ENCODE measurements at regions not wholly inside any gene's neighbourhood (a gene's known extent, or its start where the extent isn't known, plus 50 kb on each side); places are given as distances from the start of the nearest gene placed in this dataset.

DNA sequence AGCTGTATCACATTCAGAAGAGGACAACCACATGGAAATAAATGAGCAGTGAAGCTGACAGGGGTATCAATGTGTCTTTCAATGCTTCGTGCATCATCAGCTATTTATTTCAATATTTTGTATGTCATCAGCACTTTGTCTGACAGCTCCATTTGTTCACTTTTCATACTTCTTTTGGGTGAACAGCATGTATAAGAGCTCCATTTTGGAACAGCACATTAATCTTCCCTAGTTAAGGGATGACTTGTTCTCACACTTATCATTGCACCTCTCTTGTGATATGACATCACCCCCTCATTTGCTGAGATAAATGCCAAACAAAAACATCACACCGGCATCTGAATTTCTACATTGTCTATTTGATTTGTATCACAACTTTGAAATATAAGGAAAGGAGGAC lies 190.6 kb upstream of the SAMSN1 start:
- Histone ChIP-seq H3K9me3 (no peaks in the 10 kb centered on the region), H3K4me3 (ENCODE audit: low read depth in 1 of 2, low read length in 1 of 2) (no peak overlapping the region), H3K27me3 (no peaks in the 10 kb centered on the region), H3K27ac (no peak overlapping the region), H3K36me3 (no peaks in the 10 kb centered on the region), H3K4me1 (ENCODE audit: control insufficient read depth in 1 of 2, insufficient read depth in 1 of 2, low read depth in 1 of 2, low read length in 1 of 2) (no peaks in the 10 kb centered on the region)
- TF ChIP-seq, protein P1, sequence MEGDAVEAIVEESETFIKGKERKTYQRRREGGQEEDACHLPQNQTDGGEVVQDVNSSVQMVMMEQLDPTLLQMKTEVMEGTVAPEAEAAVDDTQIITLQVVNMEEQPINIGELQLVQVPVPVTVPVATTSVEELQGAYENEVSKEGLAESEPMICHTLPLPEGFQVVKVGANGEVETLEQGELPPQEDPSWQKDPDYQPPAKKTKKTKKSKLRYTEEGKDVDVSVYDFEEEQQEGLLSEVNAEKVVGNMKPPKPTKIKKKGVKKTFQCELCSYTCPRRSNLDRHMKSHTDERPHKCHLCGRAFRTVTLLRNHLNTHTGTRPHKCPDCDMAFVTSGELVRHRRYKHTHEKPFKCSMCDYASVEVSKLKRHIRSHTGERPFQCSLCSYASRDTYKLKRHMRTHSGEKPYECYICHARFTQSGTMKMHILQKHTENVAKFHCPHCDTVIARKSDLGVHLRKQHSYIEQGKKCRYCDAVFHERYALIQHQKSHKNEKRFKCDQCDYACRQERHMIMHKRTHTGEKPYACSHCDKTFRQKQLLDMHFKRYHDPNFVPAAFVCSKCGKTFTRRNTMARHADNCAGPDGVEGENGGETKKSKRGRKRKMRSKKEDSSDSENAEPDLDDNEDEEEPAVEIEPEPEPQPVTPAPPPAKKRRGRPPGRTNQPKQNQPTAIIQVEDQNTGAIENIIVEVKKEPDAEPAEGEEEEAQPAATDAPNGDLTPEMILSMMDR (IDR thresholded peaks at IDR 0.05): no peak

DNA sequence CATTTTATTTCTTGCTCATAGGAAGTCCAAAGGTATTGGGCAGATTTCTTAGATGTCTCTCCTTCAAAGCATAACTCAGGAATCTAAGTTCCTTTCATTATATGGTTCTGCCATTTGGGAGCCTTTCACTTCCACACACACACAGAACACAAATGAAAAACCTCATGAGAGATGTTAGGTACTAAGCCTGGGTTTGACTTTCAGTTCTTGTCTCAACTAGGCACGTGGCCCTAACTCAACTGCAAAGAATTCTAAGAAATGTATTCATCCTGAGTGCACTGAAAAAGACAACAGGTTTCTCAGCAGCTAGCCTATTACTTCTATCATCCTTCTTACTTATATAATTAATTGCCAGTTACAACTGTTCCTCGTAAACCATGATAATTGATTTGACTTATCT lies 190.0 kb upstream of the SAMSN1 start:
- Histone ChIP-seq H3K36me3 (no peaks in the 10 kb centered on the region), H3K4me1 (ENCODE audit: control insufficient read depth in 1 of 2, insufficient read depth in 1 of 2, low read depth in 1 of 2, low read length in 1 of 2) (no peaks in the 10 kb centered on the region), H3K27ac (no peak overlapping the region), H3K9me3 (no peaks in the 10 kb centered on the region), H3K4me3 (ENCODE audit: low read depth in 1 of 2, low read length in 1 of 2) (no peak overlapping the region), H3K27me3 (no peaks in the 10 kb centered on the region)
- TF ChIP-seq, protein P1 (IDR thresholded peaks at IDR 0.05): no peak

DNA sequence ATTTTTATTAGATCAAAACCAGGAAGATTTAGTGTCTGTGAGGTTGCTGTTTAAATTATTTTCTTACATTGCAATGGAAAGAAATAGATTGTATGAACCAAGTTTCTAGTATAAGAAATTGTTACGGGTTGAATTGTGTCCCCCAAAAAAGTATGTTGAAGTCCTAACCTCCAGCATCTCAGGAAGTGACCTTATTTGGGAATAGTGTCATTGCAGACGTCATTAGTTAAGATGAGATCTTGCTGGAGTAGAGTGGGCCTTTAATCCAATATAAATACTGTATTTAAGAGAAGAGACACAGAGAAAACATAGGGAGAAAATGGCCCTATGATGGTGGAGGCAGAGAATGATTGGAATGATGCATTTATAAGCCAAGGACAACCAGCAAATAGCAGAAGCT lies 188.7 kb upstream of the SAMSN1 start:
- TF ChIP-seq, protein P1 (IDR thresholded peaks at IDR 0.05): no peak
- Histone ChIP-seq H3K4me3 (ENCODE audit: low read depth in 1 of 2, low read length in 1 of 2) (no peak overlapping the region), H3K4me1 (ENCODE audit: control insufficient read depth in 1 of 2, insufficient read depth in 1 of 2, low read depth in 1 of 2, low read length in 1 of 2) (no peaks in the 10 kb centered on the region), H3K9me3 (no peaks in the 10 kb centered on the region), H3K27me3 (no peaks in the 10 kb centered on the region), H3K36me3 (no peaks in the 10 kb centered on the region), H3K27ac (no peak overlapping the region)

DNA sequence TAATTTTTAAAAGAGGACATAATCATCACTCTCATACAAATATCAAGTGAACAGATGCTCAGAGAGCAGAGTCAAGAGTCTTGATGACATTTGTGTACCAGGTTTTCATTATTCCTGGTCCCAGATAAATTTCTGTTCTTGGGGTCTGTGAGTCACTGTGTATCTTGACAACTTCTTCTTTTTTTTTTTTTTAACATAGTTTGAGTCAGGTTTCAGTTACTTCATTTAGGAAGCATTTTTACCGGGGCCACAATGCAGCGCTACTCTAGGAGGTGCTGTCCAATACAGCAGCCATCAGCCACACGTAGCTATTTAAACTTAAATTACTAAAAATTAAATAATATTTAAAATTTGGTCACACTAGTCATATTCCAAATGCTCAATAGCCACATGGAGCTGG lies 188.1 kb upstream of the SAMSN1 start:
- TF ChIP-seq, protein P1 (IDR thresholded peaks at IDR 0.05): no peak
- Histone ChIP-seq H3K9me3 (no peaks in the 10 kb centered on the region), H3K36me3 (no peaks in the 10 kb centered on the region), H3K4me1 (ENCODE audit: control insufficient read depth in 1 of 2, insufficient read depth in 1 of 2, low read depth in 1 of 2, low read length in 1 of 2) (no peaks in the 10 kb centered on the region), H3K27ac (no peak overlapping the region), H3K4me3 (ENCODE audit: low read depth in 1 of 2, low read length in 1 of 2) (no peak overlapping the region), H3K27me3 (no peaks in the 10 kb centered on the region)

DNA sequence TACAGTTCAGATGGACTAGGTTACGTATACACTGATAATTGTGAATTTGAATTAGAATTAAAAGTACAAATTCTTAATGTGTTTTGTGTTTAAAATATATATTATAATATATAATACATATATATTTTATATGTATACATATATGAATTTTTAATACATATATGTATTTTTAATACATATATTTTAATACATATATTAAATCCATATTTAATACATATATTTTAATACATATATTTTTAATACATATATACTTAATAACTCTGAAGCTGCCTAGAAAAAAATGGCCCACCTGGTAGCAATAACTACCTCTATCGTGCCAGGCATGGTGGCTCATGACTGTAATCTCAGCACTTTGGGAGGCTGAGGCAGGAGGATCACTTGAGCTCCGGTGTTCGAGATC lies 179.1 kb upstream of the SAMSN1 start:
- TF ChIP-seq, protein P1 (IDR thresholded peaks at IDR 0.05): no peak
- no peak overlapping the region for H3K27ac ChIP-seq
- H3K9me3 ChIP-seq: no peaks in the 10 kb centered on the region
- no peak overlapping the region for H3K4me3 ChIP-seq (ENCODE audit: low read depth in 1 of 2, low read length in 1 of 2)
- no peaks in the 10 kb centered on the region for H3K36me3 ChIP-seq
- no peaks in the 10 kb centered on the region for H3K4me1 ChIP-seq (ENCODE audit: control insufficient read depth in 1 of 2, insufficient read depth in 1 of 2, low read depth in 1 of 2, low read length in 1 of 2)
- no peaks in the 10 kb centered on the region for H3K27me3 ChIP-seq

Data from neutrophil (primary cell).